H1 (cell line): ENCODE measurements at regions not wholly inside any gene's neighbourhood (a gene's known extent, or its start where the extent isn't known, plus 50 kb on each side); places are given as distances from the start of the nearest gene placed in this dataset.

Source experiments
- CTCF ChIA-PET: fragments of 300-600 bp; sonication (Branson Sonifier 250); formaldehyde crosslinking; loops from one replicate; lab custom pipeline; 2021; ENCODE audit not compliant: partially characterized antibody; lab: Charles Lee
- POLR2A ChIA-PET: fragments of 300-600 bp; sonication (Branson Sonifier 250); formaldehyde crosslinking; loops from one replicate; lab custom pipeline; 2021; ENCODE audit warnings: inconsistent platforms; ENCODE audit not compliant: partially characterized antibody; lab: Charles Lee
- DNase-seq, 2 experiments: peaks; one replicate each; pipeline versions ENCODE4 v3.0.0 to v3.0.0-alpha.2; 2010 to 2022; ENCODE audit warnings: low spot score in 2 of 2, low read depth in 1 of 2, mixed read lengths in 1 of 2
- FAIRE-seq: peaks from 2 replicates; lab custom pipeline; 2011; peaks lifted over from hg19 to GRCh38; lab: Jason Lieb, UNC
- H2AFZ ChIP-seq: 2 replicates; pipeline ENCODE4 v1.8.1; 2012; ENCODE audit warnings: low read length, inconsistent platforms
- H2AK5ac ChIP-seq: 2 replicates; pipeline ENCODE4 v1.6.1; 2013; ENCODE audit warnings: low read depth, low read length
- H2BK120ac ChIP-seq: replicated peaks from 2 replicates; pipeline ENCODE3; 2013; ENCODE audit warnings: low read depth, low read length, inconsistent platforms
- H2BK12ac ChIP-seq: 2 replicates; pipeline ENCODE4 v1.6.1; 2013; ENCODE audit warnings: low read depth, low read length
- H2BK15ac ChIP-seq: 2 replicates; pipeline ENCODE4 v1.6.1; 2013; ENCODE audit warnings: low read length
- H2BK20ac ChIP-seq: 2 replicates; pipeline ENCODE4 v1.6.1; 2013; ENCODE audit warnings: low read length
- H2BK5ac ChIP-seq: 2 replicates; pipeline ENCODE4 v1.6.1; 2013; ENCODE audit warnings: low read depth, low read length
- H3K14ac ChIP-seq: 2 replicates; pipeline ENCODE4 v1.6.1; 2013; ENCODE audit warnings: inconsistent platforms; ENCODE audit not compliant: insufficient read length
- H3K18ac ChIP-seq: 2 replicates; pipeline ENCODE4 v1.6.1; 2013; ENCODE audit warnings: low read length; ENCODE audit errors: extremely low read depth
- H3K23ac ChIP-seq: 2 replicates; pipeline ENCODE4 v1.6.1; 2013; ENCODE audit warnings: inconsistent platforms; ENCODE audit not compliant: insufficient read length
- H3K23me2 ChIP-seq: 2 replicates; pipeline ENCODE4 v1.6.1; 2013; ENCODE audit warnings: low read depth, low read length
- H3K27ac ChIP-seq: 2 replicates; pipeline ENCODE4 v1.6.1; 2011; ENCODE audit warnings: low read depth, low read length, inconsistent platforms
- H3K27me3 ChIP-seq, 4 experiments: replicated peaks in 1 of 4; 1 replicate in 1 of 4; 2 replicates in 3 of 4; pipeline versions ENCODE4 v1.6.1 to v1.8.1; 2011 to 2013; ENCODE audit warnings: low read length in 3 of 4, mild to moderate bottlenecking in 3 of 4, inconsistent platforms in 2 of 4, mixed read lengths in 2 of 4, moderate library complexity in 1 of 4; ENCODE audit not compliant: control insufficient read depth in 3 of 4, insufficient read depth in 3 of 4; ENCODE audit errors: extremely low read depth in 1 of 4
- H3K36me3 ChIP-seq, 4 experiments: 2 replicates each; pipeline versions ENCODE4 v1.6.1 to v1.8.1; 2011 to 2013; ENCODE audit warnings: mild to moderate bottlenecking in 4 of 4, low read length in 3 of 4, moderate library complexity in 2 of 4, control low read depth in 1 of 4, inconsistent platforms in 1 of 4; ENCODE audit not compliant: insufficient read depth in 4 of 4, control insufficient read depth in 2 of 4
- H3K4ac ChIP-seq: replicated peaks from 2 replicates; pipeline ENCODE3; 2013; ENCODE audit warnings: low read length, low read depth, mixed read lengths, inconsistent platforms; ENCODE audit not compliant: insufficient read length
- H3K4me1 ChIP-seq, 4 experiments: replicated peaks in 1 of 4; 1 replicate in 1 of 4; 2 replicates in 3 of 4; pipeline versions ENCODE4 v1.6.1 to v1.8.1; 2011 to 2013; ENCODE audit warnings: low read length in 3 of 4, inconsistent platforms in 2 of 4, mixed read lengths in 1 of 4; ENCODE audit not compliant: insufficient read depth in 4 of 4, control insufficient read depth in 3 of 4
- H3K4me2 ChIP-seq, 2 experiments: 2 replicates each; pipeline versions ENCODE4 v1.6.1 to v1.8.1; 2011 to 2013; ENCODE audit warnings: low read depth in 2 of 2, low read length in 2 of 2, control low read depth in 1 of 2, inconsistent platforms in 1 of 2, mild to moderate bottlenecking in 1 of 2; ENCODE audit not compliant: insufficient read depth in 1 of 2
- H3K4me3 ChIP-seq, 4 experiments: fragments of 200-600, 300-600 bp in 1 of 4; sonication (generic), shearing (Covaris generic), sonication (Bioruptor Twin) in 1 of 4; 2 replicates each; pipeline versions ENCODE4 v1.5.1 to v1.8.1; 2011 to 2016; ENCODE audit warnings: low read length in 4 of 4, low read depth in 3 of 4, control low read depth in 2 of 4, inconsistent platforms in 2 of 4, mild to moderate bottlenecking in 2 of 4, mixed read lengths in 1 of 4, moderate library complexity in 1 of 4; ENCODE audit not compliant: insufficient read depth in 2 of 4; ENCODE audit errors: extremely low read depth in 1 of 4
- H3K56ac ChIP-seq: replicated peaks from 2 replicates; pipeline ENCODE3; 2013; ENCODE audit warnings: low read depth, mild to moderate bottlenecking, mixed read lengths, low read length, inconsistent platforms; ENCODE audit not compliant: insufficient read length
- H3K79me1 ChIP-seq: 2 replicates; pipeline ENCODE4 v1.6.1; 2013; ENCODE audit warnings: low read depth, low read length, control low read depth
- H3K79me2 ChIP-seq, 2 experiments: 2 replicates each; pipeline versions ENCODE4 v1.6.1 to v1.8.1; 2012 to 2013; ENCODE audit warnings: low read length in 2 of 2, mild to moderate bottlenecking in 2 of 2, inconsistent platforms in 1 of 2; ENCODE audit not compliant: insufficient read depth in 2 of 2, control insufficient read depth in 1 of 2
- H3K9ac ChIP-seq, 4 experiments: replicated peaks in 1 of 4; 1 replicate in 1 of 4; 2 replicates in 3 of 4; pipeline versions ENCODE4 v1.6.1 to v1.8.1; 2011 to 2013; ENCODE audit warnings: low read depth in 3 of 4, low read length in 3 of 4, control low read depth in 2 of 4, mild to moderate bottlenecking in 2 of 4, moderate library complexity in 2 of 4, inconsistent platforms in 1 of 4; ENCODE audit errors: extremely low read depth in 1 of 4
- H3K9me3 ChIP-seq, 2 experiments: 2 replicates each; pipeline versions ENCODE4 v1.6.1 to v1.8.1; 2012 to 2013; ENCODE audit warnings: mild to moderate bottlenecking in 2 of 2, moderate library complexity in 2 of 2, control low read depth in 1 of 2, inconsistent platforms in 1 of 2, low read depth in 1 of 2, low read length in 1 of 2, mixed read lengths in 1 of 2; ENCODE audit not compliant: insufficient read depth in 2 of 2
- H4K20me1 ChIP-seq, 2 experiments: replicated peaks in 1 of 2; 2 replicates each; pipeline versions ENCODE3 to v1.8.1; 2011 to 2013; ENCODE audit warnings: inconsistent platforms in 2 of 2, low read length in 2 of 2, mild to moderate bottlenecking in 1 of 2; ENCODE audit not compliant: insufficient read depth in 2 of 2, control insufficient read depth in 1 of 2
- H4K5ac ChIP-seq: 2 replicates; pipeline ENCODE4 v1.6.1; 2013; ENCODE audit warnings: low read length, low read depth, mixed read lengths, inconsistent platforms; ENCODE audit not compliant: insufficient read length
- H4K8ac ChIP-seq: 2 replicates; pipeline ENCODE4 v1.8.0; 2013; ENCODE audit warnings: mild to moderate bottlenecking, moderate library complexity, low read length, inconsistent platforms; ENCODE audit not compliant: insufficient read depth; ENCODE audit errors: extremely low read depth
- H4K91ac ChIP-seq: replicated peaks from 2 replicates; pipeline ENCODE3; 2013; ENCODE audit warnings: low read length, mixed read lengths, inconsistent platforms; ENCODE audit not compliant: insufficient read length
- ATF2 ChIP-seq: IDR thresholded peaks from 2 replicates; pipeline ENCODE4 v1.6.1; 2012; ENCODE audit warnings: low read length, inconsistent platforms
- BRCA1 ChIP-seq: IDR thresholded peaks from 2 replicates; pipeline ENCODE4 v1.6.1; 2012; ENCODE audit warnings: low read depth, low read length, improper control_type of control experiment
- CEBPB ChIP-seq: IDR thresholded peaks from 2 replicates; pipeline ENCODE4 v1.6.1; 2012; ENCODE audit warnings: low read depth, low read length
- EGR1 ChIP-seq: IDR thresholded peaks from 2 replicates; pipeline ENCODE4 v1.6.1; 2011; ENCODE audit warnings: low read depth, low read length, borderline replicate concordance
- FOSL1 ChIP-seq: IDR thresholded peaks from 2 replicates; pipeline ENCODE4 v1.6.1; 2011; ENCODE audit warnings: mild to moderate bottlenecking, low read depth, low read length, moderate library complexity; ENCODE audit not compliant: insufficient read depth
- MAFK ChIP-seq: IDR thresholded peaks from 2 replicates; pipeline ENCODE4 v1.6.1; 2012; ENCODE audit warnings: low read depth, mild to moderate bottlenecking, improper control_type of control experiment, low read length
- RAD21 ChIP-seq, 2 experiments: IDR thresholded peaks in 1 of 2; conservative IDR thresholded peaks in 1 of 2; 2 replicates each; pipeline ENCODE4 v1.6.1; 2011; ENCODE audit warnings: low read depth in 2 of 2, low read length in 2 of 2, improper control_type of control experiment in 1 of 2, inconsistent platforms in 1 of 2, mild to moderate bottlenecking in 1 of 2, moderate library complexity in 1 of 2
- SIRT6 ChIP-seq: IDR thresholded peaks from one replicate; pipeline ENCODE4 v1.7.1; 2012; ENCODE audit warnings: low read length, inconsistent platforms
- WGBS, 2 experiments: shearing (Covaris generic) in 1 of 2; methylation state at CpG; one replicate each; pipeline versions ENCODE4 v1.1.6 to v1.1.7; 2013 to 2015; ENCODE audit warnings: low lambda C conversion rate in 2 of 2, mixed read lengths in 2 of 2, inconsistent platforms in 1 of 2, low coverage in 1 of 2, missing lambda C conversion rate in 1 of 2; ENCODE audit not compliant: insufficient replicate concordance in 2 of 2, insufficient coverage in 1 of 2, insufficient read length in 1 of 2; ENCODE audit errors: extremely low coverage in 1 of 2, missing lambda C conversion rate in 1 of 2; 5-methylcytosine and 5-hydroxymethylcytosine counted together
- TF ChIP-seq, protein P1 (sequence below): IDR thresholded peaks from 2 replicates; pipeline ENCODE4 v1.6.1; 2012; ENCODE audit warnings: inconsistent platforms
- TF ChIP-seq, protein P2 (sequence below): IDR thresholded peaks from 2 replicates; pipeline ENCODE4 v1.6.1; 2012; ENCODE audit warnings: inconsistent platforms

- no peaks in the 10 kb centered on the region for H3K27me3 ChIP-seq
- H3K9ac ChIP-seq, result no peak overlapping the region
- no peaks in the 10 kb centered on the region for H3K36me3 ChIP-seq
- no peak overlapping the region for H4K91ac ChIP-seq
- no peaks in the 10 kb centered on the region for H3K4me1 ChIP-seq
- DNase-seq (no peak), FAIRE-seq (no peak)
- H4K5ac ChIP-seq, result no peak overlapping the region
- 84% methylated on average over 1 of the region's 1 CpG; no CpG with 5 or more reads in 1 of the 2 experiments for whole genome bisulfite sequencing, 2 experiments
- CTCF ChIA-PET, result interaction anchor here (0.6 kb wide), 1 partner anchor 153 kb away, joined by 3 read pairs; no protein-coding TSS in a partner anchor
- no peak overlapping the region for H3K27ac ChIP-seq
- no peak overlapping the region for H3K14ac ChIP-seq
- no peak overlapping the region for H2BK120ac ChIP-seq
- no peak overlapping the region for H3K56ac ChIP-seq
- no peak overlapping the region for H2BK15ac ChIP-seq
- no peaks in the 10 kb centered on the region; the same call in 1 of the 2 replicates for H3K23me2 ChIP-seq
- H3K9me3 ChIP-seq, result 0 out of 4 replicates have a peak, but pooled peaks cover 0 to 4% of the 10 kb centered on the region in 2 experiments
- H4K20me1 ChIP-seq, result no peaks in the 10 kb centered on the region
- H2AK5ac ChIP-seq, result no peak overlapping the region
- no peak overlapping the region for H3K4me3 ChIP-seq
- no peak overlapping the region for H3K4ac ChIP-seq
- H3K4me2 ChIP-seq, result no peak overlapping the region
- no peak overlapping the region for H2AFZ ChIP-seq
- no peak overlapping the region for H4K8ac ChIP-seq
- H3K23ac ChIP-seq, result no peak overlapping the region
- no peak overlapping the region for H3K18ac ChIP-seq
- no peaks in the 10 kb centered on the region for H3K79me2 ChIP-seq
- H2BK20ac ChIP-seq, result no peak overlapping the region
- POLR2A ChIA-PET, result no interaction called here
- H2BK5ac ChIP-seq, result no peak overlapping the region
- no peak overlapping the region for H2BK12ac ChIP-seq
- no peaks in the 10 kb centered on the region for H3K79me1 ChIP-seq
- no peak for TF ChIP-seq SIRT6
- TF ChIP-seq, protein P1, sequence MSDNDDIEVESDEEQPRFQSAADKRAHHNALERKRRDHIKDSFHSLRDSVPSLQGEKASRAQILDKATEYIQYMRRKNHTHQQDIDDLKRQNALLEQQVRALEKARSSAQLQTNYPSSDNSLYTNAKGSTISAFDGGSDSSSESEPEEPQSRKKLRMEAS, result no peak
- TF ChIP-seq RAD21 (IDR thresholded peaks at IDR 0.05 in 1 of 2, conservative IDR thresholded peaks at IDR 0.05 in 1 of 2; ENCODE audit: low read depth in 2 of 2, low read length in 2 of 2), result no peak
- no peak for TF ChIP-seq FOSL1
- TF ChIP-seq EGR1, result no peak
- TF ChIP-seq BRCA1, result no peak
- TF ChIP-seq MAFK, result no peak
- no peak for TF ChIP-seq CEBPB
- no peak for TF ChIP-seq ATF2
- TF ChIP-seq, protein P2, sequence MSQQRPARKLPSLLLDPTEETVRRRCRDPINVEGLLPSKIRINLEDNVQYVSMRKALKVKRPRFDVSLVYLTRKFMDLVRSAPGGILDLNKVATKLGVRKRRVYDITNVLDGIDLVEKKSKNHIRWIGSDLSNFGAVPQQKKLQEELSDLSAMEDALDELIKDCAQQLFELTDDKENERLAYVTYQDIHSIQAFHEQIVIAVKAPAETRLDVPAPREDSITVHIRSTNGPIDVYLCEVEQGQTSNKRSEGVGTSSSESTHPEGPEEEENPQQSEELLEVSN, result no peak
These were observed 221.2 kb upstream of the KITLG start for GRCh38 chr12:88801227-88802095.
